K562 (cell line): ENCODE measurements at regions not wholly inside any gene's neighbourhood (a gene's known extent, or its start where the extent isn't known, plus 50 kb on each side); places are given as distances from the start of the nearest gene placed in this dataset.

ENCODE experiments used
- ATAC-seq: fragments of 200-7000 bp; cut with Tn5 transposase; 3 replicates; pipeline ENCODE4 v1.9.1; 2020; ENCODE audit warnings: moderate library complexity
- BruUV-seq: library from RNA; stranded (reverse); fragments of 400-500 nt; replicated peaks from 2 replicates; lab custom pipeline; 2021; lab: Mats Ljungman, UMichigan
- CTCF ChIA-PET: fragments of 300-600 bp; formaldehyde crosslinking; extraction: SDS; loops from one replicate; lab custom pipeline; 2021; ENCODE audit warnings: low intra/inter-chr PET ratio; lab: Yijun Ruan, JAX
- POLR2A ChIA-PET: fragments of 300-600, 350-650 bp; sonication (Branson Sonifier 250); formaldehyde crosslinking; extraction: SDS; loops from one replicate; lab custom pipeline; 2021; ENCODE audit warnings: antibody characterized with exemption, inconsistent platforms; lab: Yijun Ruan, JAX
- DNase-seq, 4 experiments: peaks; one replicate each; pipeline versions ENCODE4 v3.0.0 to v3.0.0-alpha.2; 2011 to 2018; ENCODE audit warnings: low spot score in 3 of 4, mixed read lengths in 3 of 4; ENCODE audit errors: extremely low read depth in 1 of 4
- FAIRE-seq: peaks from 2 replicates; lab custom pipeline; 2011; peaks lifted over from hg19 to GRCh38; lab: Jason Lieb, UNC
- H2AFZ ChIP-seq: 2 replicates; pipeline ENCODE4 v1.6.0; 2011; ENCODE audit warnings: low read depth, low read length, control low read depth, inconsistent platforms
- H3K27ac ChIP-seq: fragments of 200-600 bp; 3 replicates; pipeline ENCODE4 v1.8.0; 2011; ENCODE audit warnings: low read depth, mild to moderate bottlenecking, control low read depth, inconsistent platforms, low read length, moderate library complexity, mixed read lengths; ENCODE audit errors: extremely low read depth
- H3K27me3 ChIP-seq, 2 experiments: fragments of 300-600 bp in 1 of 2; 2 replicates in 1 of 2; 3 replicates in 1 of 2; pipeline versions ENCODE4 v1.6.0 to v1.8.0; 2011; ENCODE audit warnings: inconsistent platforms in 2 of 2, low read length in 2 of 2, mild to moderate bottlenecking in 1 of 2, mixed read lengths in 1 of 2, moderate library complexity in 1 of 2; ENCODE audit not compliant: control insufficient read depth in 2 of 2, insufficient read depth in 2 of 2
- H3K36me3 ChIP-seq: fragments of 300-600 bp; 3 replicates; pipeline ENCODE4 v1.8.0; 2011; ENCODE audit warnings: mild to moderate bottlenecking, low read length, inconsistent platforms; ENCODE audit not compliant: control insufficient read depth, insufficient read depth
- H3K4me1 ChIP-seq, 2 experiments: fragments of 200-600 bp in 1 of 2; replicated peaks in 1 of 2; 2 replicates in 1 of 2; 3 replicates in 1 of 2; pipeline versions ENCODE4 v1.5.1 to v1.8.0; 2011; ENCODE audit warnings: inconsistent platforms in 2 of 2, low read length in 2 of 2, mild to moderate bottlenecking in 1 of 2, mixed read lengths in 1 of 2, moderate library complexity in 1 of 2; ENCODE audit not compliant: control insufficient read depth in 2 of 2, insufficient read depth in 2 of 2
- H3K4me2 ChIP-seq: 2 replicates; pipeline ENCODE4 v1.6.1; 2011; ENCODE audit warnings: low read length, control low read depth, inconsistent platforms, mixed read lengths; ENCODE audit not compliant: insufficient read depth
- H3K4me3 ChIP-seq: fragments of 200-600 bp; sonication (generic), shearing (Covaris generic); 2 replicates; pipeline ENCODE4 v1.5.1; 2016; ENCODE audit warnings: control low read depth, inconsistent platforms
- H3K79me2 ChIP-seq: fragments of 200-600 bp; 3 replicates; pipeline ENCODE4 v1.8.0; 2011; ENCODE audit warnings: low read length, inconsistent platforms; ENCODE audit not compliant: control insufficient read depth, insufficient read depth
- H3K9ac ChIP-seq, 2 experiments: 2 replicates each; pipeline versions ENCODE4 v1.6.0 to v1.6.1; 2011; ENCODE audit warnings: low read depth in 2 of 2, low read length in 2 of 2, control low read depth in 1 of 2, inconsistent platforms in 1 of 2, mild to moderate bottlenecking in 1 of 2, mixed read lengths in 1 of 2; ENCODE audit not compliant: insufficient read depth in 1 of 2
- H3K9me1 ChIP-seq: one replicate; pipeline ENCODE4 v1.6.0; 2011; ENCODE audit warnings: inconsistent platforms, mild to moderate bottlenecking, low read length, moderate library complexity; ENCODE audit not compliant: control insufficient read depth, insufficient read depth
- H3K9me3 ChIP-seq: replicated peaks from 2 replicates; pipeline ENCODE4 v1.5.1; 2011; ENCODE audit warnings: low read depth, low read length, inconsistent platforms; ENCODE audit not compliant: control insufficient read depth, insufficient read depth
- H4K20me1 ChIP-seq: replicated peaks from 2 replicates; pipeline ENCODE4 v1.6.1; 2011; ENCODE audit warnings: low read length, inconsistent platforms, mixed read lengths; ENCODE audit not compliant: control insufficient read depth, insufficient read depth
- CEBPZ ChIP-seq: fragments of 150-350 bp; IDR thresholded peaks from 2 replicates; pipeline ENCODE4 v1.6.1; 2014; ENCODE audit warnings: low read depth, mild to moderate bottlenecking, low read length, borderline replicate concordance
- ETV1 ChIP-seq: fragments of 450-650 bp; conservative IDR thresholded peaks from 2 replicates; pipeline ENCODE4 v1.6.1; 2016; ENCODE audit warnings: missing genetic modification characterization, control low read depth, low read depth, missing compliant biosample characterization
- RBM39 ChIP-seq: fragments of 200-400 bp; formaldehyde crosslinking; optimal IDR thresholded peaks from 2 replicates; pipeline ENCODE3; 2018; ENCODE audit warnings: low read depth, low read length
- SNRNP70 ChIP-seq: fragments of 200-400 bp; formaldehyde crosslinking; optimal IDR thresholded peaks from 2 replicates; pipeline ENCODE3; 2017; ENCODE audit warnings: low read depth, low read length
- TOE1 ChIP-seq, 2 experiments: fragments of 450-650 bp in 1 of 2; sonication (generic) in 1 of 2; formaldehyde crosslinking in 1 of 2; IDR thresholded peaks; 2 replicates each; pipeline versions ENCODE4 v1.7.1 to v1.8.0; 2016 to 2022; ENCODE audit warnings: borderline replicate concordance in 2 of 2, mild to moderate bottlenecking in 2 of 2, antibody characterized with exemption in 1 of 2, inconsistent platforms in 1 of 2, low read depth in 1 of 2, missing genetic modification reagents in 1 of 2, moderate library complexity in 1 of 2
- ZNF280B ChIP-seq: fragments of 250-450 bp; sonication (Bioruptor Pico); IDR thresholded peaks from 2 replicates; pipeline ENCODE4 v1.5.1; 2021; ENCODE audit warnings: mild to moderate bottlenecking
- ZNF717 ChIP-seq: fragments of 250-450 bp; sonication (Bioruptor Pico); IDR thresholded peaks from 2 replicates; pipeline ENCODE4 v1.5.0; 2021
- WGBS: fragments of 100-300 bp; shearing (Covaris generic); methylation state at CpG from one replicate; pipeline ENCODE4 v1.1.6; 2016; ENCODE audit warnings: low coverage, mixed read lengths; ENCODE audit not compliant: insufficient coverage; ENCODE audit errors: missing lambda C conversion rate; 5-methylcytosine and 5-hydroxymethylcytosine counted together
- in situ Hi-C: fragments of 300-500 bp; cut with MboI; formaldehyde crosslinking; loops from 4 replicates; pipeline ENCODE4 v1.15.0; 2018; ENCODE audit warnings: inconsistent platforms, mixed read lengths
- intact Hi-C: fragments of 100-400 bp; cut with micrococcal nuclease; formaldehyde crosslinking; loops from 2 replicates; pipeline ENCODE4 v1.14.2; 2022

- POLR2A ChIA-PET, result interaction anchor here (1.1 to 1.4 kb wide), 4 partner anchors 11 to 29 kb away, joined by 4 to 9 read pairs (median 6); a partner anchor contains a TSS
- no peak for ATAC-seq
- peaks cover 9% of the 10 kb centered on the region in 2 experiments; a peak in 4 of 5 replicates for H3K4me1 ChIP-seq
- TF ChIP-seq TOE1 (IDR thresholded peaks at IDR 0.05; ENCODE audit: borderline replicate concordance) (peak; percentile 43; the same call in 1 of the 2 replicates), TOE1 (CRISPR knock-in tag; IDR thresholded peaks at IDR 0.05; ENCODE audit: borderline replicate concordance, low read depth) (no peak), CEBPZ (no peak), ETV1 (peak; percentile 52), SNRNP70 (no peak), RBM39 (no peak), ZNF717 (CRISPR knock-in tag) (no peak), ZNF280B (CRISPR knock-in tag) (no peak)
Observed at GRCh38 chr6:26152226-26153101, 65.2 kb downstream of the HFE start.

More at GRCh38 chr6:26152226-26153101, 65.2 kb downstream of the HFE start:
- peaks cover 13% of the 10 kb centered on the region for H3K79me2 ChIP-seq
- in situ Hi-C loops, result no loop called here
- no peak for FAIRE-seq
- no peaks in the 10 kb centered on the region for H3K9me1 ChIP-seq
- H3K4me2 ChIP-seq, result no peak overlapping the region
- intact Hi-C loops, result no loop called here
- no peak overlapping the region for H3K9ac ChIP-seq
- DNase-seq, result no peak
- H2AFZ ChIP-seq, result no peak overlapping the region
- H3K27ac ChIP-seq, result no peak overlapping the region
- CTCF ChIA-PET, result no interaction called here
- no peaks in the 10 kb centered on the region for H3K36me3 ChIP-seq
- BruUV-seq, result no TSS peak
- WGBS, result 40% methylated on average over 6 of the region's 6 CpGs
- H3K27me3 ChIP-seq, result no peaks in the 10 kb centered on the region
- H3K4me3 ChIP-seq, result no peak overlapping the region
- H3K9me3 ChIP-seq, result no peaks in the 10 kb centered on the region
- peaks cover 7% of the 10 kb centered on the region; the same call in 1 of the 2 replicates for H4K20me1 ChIP-seq
